ENCODE measurements at regions not wholly inside any gene's neighbourhood (a gene's known extent, or its start where the extent isn't known, plus 50 kb on each side); places are given as distances from the start of the nearest gene placed in this dataset.

DNA sequence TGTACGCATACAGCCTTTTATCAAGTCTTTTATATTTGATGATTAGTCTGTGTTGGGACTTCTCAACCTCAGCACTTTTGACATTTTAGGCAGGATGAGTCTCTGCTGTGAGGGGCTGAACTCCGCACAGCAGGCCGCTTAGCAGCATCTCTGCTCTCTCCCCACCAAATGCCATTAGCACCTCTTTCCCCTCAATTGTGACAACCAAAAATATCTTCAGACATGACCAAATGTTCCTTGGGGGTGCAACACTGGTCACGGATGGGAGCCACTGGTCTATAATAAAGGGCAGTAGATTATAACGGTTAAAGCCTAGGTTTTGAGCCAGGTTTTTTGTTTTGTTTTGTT, 109.7 kb upstream of the LRIG1 start:
- TF ChIP-seq, protein P1, sequence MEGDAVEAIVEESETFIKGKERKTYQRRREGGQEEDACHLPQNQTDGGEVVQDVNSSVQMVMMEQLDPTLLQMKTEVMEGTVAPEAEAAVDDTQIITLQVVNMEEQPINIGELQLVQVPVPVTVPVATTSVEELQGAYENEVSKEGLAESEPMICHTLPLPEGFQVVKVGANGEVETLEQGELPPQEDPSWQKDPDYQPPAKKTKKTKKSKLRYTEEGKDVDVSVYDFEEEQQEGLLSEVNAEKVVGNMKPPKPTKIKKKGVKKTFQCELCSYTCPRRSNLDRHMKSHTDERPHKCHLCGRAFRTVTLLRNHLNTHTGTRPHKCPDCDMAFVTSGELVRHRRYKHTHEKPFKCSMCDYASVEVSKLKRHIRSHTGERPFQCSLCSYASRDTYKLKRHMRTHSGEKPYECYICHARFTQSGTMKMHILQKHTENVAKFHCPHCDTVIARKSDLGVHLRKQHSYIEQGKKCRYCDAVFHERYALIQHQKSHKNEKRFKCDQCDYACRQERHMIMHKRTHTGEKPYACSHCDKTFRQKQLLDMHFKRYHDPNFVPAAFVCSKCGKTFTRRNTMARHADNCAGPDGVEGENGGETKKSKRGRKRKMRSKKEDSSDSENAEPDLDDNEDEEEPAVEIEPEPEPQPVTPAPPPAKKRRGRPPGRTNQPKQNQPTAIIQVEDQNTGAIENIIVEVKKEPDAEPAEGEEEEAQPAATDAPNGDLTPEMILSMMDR (IDR thresholded peaks at IDR 0.05; ENCODE audit: low read depth, low read length), result no peak
- no peak for DNase-seq (ENCODE audit: low read depth in 2 of 2)
- no peak overlapping the region for H3K4me3 ChIP-seq (replicated peaks in 1 of 2; ENCODE audit: low read depth in 2 of 2, low read length in 2 of 2)

DNA sequence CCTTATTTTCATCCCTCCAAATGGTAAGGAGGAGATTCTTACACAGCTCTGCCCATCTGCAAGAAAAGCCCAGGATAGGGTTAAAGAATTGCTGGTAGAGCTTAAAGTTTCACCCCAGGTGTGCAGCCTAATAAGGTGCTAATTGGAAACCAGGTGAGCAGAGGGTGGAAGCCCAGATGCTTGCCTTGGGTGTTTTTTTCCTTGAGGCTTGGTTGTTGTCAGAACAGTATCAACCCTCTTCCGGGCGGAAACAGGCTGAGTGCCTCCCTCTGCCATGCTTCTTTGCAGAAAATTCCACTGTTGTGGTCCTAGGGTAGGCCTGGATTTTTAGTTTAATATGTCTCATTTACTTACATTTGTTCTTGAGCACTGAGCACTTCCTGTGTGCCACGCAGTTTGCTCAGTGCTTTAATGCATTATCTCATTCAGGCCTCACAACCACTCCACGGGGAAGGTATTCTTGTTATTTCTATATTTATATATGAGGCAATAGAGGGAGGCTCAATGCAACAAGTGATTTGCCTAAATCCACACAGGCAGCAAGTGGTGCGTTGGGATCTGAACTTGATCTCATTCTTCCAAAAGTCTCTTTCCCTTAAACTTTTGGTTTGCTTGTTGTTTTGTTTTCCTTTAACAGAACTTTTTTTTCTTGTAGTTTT, 115.0 kb upstream of the LRIG1 start:
- no peak overlapping the region for H3K4me3 ChIP-seq (replicated peaks in 1 of 2; ENCODE audit: low read depth in 2 of 2, low read length in 2 of 2)
- no peak for DNase-seq (ENCODE audit: low read depth in 2 of 2)

DNA sequence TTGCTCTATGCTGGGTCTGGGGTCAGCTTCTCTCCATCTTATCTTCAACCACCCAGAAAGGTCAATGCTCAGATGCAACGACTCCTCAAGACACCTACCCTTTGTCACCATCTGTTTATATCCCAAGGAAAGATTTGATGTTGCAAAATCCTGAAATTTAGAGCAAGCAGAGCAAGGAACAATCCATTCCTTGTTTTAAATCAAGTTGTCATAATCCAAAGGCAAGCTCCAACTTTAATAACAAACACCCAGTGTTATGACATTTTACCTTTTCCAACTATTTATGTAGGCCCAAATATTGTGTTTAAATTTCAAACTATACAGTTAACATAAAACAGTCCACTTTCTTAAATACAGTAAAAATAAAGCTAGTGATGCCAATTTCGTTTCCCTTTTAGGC, 116.5 kb upstream of the LRIG1 start:
- DNase-seq (ENCODE audit: low read depth in 2 of 2), result no peak
- H3K4me3 ChIP-seq (replicated peaks in 1 of 2; ENCODE audit: low read depth in 2 of 2, low read length in 2 of 2), result no peak overlapping the region
- TF ChIP-seq, protein P1 (IDR thresholded peaks at IDR 0.05; ENCODE audit: low read depth, low read length), result no peak

More for the DNA sequence above, 115.0 kb upstream of the LRIG1 start:
- TF ChIP-seq, protein P1 (IDR thresholded peaks at IDR 0.05; ENCODE audit: low read depth, low read length), result no peak

DNA sequence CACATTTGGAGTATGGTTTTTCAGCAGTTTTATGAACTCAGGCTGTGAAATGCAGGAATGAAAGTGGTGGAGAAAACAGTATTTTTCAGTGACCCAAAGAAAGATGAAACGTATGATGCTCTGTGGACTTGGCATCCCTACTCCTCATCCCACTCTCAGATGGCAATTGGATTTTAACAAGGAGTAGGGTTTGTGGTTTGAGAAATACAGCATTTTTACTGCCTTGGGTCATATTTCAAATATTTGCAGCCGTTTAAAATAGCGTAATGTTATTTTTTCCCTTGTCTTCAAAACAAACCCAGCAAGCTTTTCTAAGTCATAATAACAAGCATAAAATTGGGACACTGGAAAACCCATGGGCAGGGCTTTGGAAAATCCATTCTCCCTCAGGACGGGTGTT, 117.2 kb upstream of the LRIG1 start:
- H3K4me3 ChIP-seq (replicated peaks in 1 of 2; ENCODE audit: low read depth in 2 of 2, low read length in 2 of 2), result no peak overlapping the region
- TF ChIP-seq, protein P1 (IDR thresholded peaks at IDR 0.05; ENCODE audit: low read depth, low read length), result no peak
- no peak for DNase-seq (ENCODE audit: low read depth in 2 of 2)

DNA sequence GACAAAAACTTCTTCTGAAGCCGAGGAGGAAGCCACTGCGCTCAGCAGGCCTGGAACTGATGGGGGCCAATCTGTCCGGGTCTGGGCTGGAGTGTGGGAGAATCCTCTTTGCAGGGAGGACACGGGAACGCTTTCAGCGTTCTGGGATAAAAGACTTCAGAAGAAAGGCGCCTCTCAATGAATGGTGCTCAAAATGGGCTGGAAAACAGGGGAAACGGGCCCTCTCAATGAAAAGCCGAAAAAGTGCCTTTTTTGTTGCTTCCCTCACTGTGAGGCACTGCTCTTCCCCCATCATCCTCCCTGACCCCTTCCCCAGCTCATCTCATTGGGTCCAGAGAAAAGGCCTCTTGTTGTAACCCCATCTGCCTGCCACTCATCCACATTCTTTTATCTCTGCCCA, 119.5 kb upstream of the LRIG1 start:
- TF ChIP-seq, protein P1 (IDR thresholded peaks at IDR 0.05; ENCODE audit: low read depth, low read length), result no peak
- no peak overlapping the region for H3K4me3 ChIP-seq (replicated peaks in 1 of 2; ENCODE audit: low read depth in 2 of 2, low read length in 2 of 2)
- DNase-seq (ENCODE audit: low read depth in 2 of 2), result no peak

DNA sequence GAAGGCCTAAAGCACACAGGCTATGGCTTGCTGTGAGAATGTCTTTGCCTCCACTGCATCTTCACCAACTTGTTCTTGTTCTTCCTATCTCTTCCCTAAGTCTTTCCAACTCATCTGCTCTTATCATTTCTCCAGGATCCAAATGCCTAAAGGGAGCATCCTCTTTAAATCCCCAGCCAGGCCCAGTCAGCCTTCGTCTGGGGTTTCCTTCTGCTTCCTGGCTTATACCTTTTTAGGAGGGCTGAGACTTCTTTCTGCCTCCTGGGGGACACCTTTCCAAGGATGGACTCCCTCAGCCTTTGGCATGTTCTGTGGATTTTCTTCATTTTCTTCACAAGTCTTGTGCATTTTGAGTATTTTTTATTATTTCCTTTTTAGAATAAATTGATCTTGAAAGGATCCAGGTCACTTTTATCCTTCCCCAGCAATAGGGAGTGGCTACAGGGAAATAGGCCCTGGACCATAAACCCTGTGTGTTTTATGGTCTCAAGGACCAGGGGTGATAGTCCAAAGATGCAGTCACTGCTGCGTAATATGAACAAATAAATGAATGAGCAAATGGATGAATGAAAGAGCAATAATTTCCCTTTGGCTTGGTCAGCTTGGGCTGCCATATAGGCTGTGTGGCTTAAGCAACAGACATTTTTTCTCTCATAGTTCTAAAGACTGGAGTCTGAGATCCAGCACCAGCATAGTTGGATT, 122.1 kb upstream of the LRIG1 start:
- no peak for DNase-seq (ENCODE audit: low read depth in 2 of 2)
- TF ChIP-seq, protein P1 (IDR thresholded peaks at IDR 0.05; ENCODE audit: low read depth, low read length), result no peak
- H3K4me3 ChIP-seq (replicated peaks in 1 of 2; ENCODE audit: low read depth in 2 of 2, low read length in 2 of 2), result no peak overlapping the region

All from cardiac fibroblast (primary cell).